Activated CD8-positive, alpha-beta T cell treated with anti-CD3 and anti-CD28 coated beads for 36 hours (primary cell): ENCODE measurements at regions not wholly inside any gene's neighbourhood (a gene's known extent, or its start where the extent isn't known, plus 50 kb on each side); places are given as distances from the start of the nearest gene placed in this dataset.

Experiments used
- ATAC-seq: fragments of 200-7000 bp; cut with Tn5 transposase; one replicate; pipeline ENCODE4 v1.10.0; 2021; ENCODE audit warnings: mild to moderate bottlenecking, moderate library complexity
- CTCF ChIA-PET: fragments of 350-600 bp; sonication (Branson Sonifier 250); formaldehyde crosslinking; loops from one replicate; lab custom pipeline; 2021; ENCODE audit warnings: antibody characterized with exemption; lab: Charles Lee
- POLR2A ChIA-PET: fragments of 350-600 bp; sonication (Branson Sonifier 250); formaldehyde crosslinking; loops from one replicate; lab custom pipeline; 2021; ENCODE audit warnings: antibody characterized with exemption; lab: Charles Lee
- DNase-seq: peaks from one replicate; pipeline ENCODE4 v3.0.0-alpha.2; 2020
- H3K27ac Mint-ChIP-seq: one replicate; pipeline ENCODE4 v1.8.0; 2021; ENCODE audit warnings: mild to moderate bottlenecking, mixed read lengths
- H3K27me3 Mint-ChIP-seq: one replicate; pipeline ENCODE4 v1.8.0; 2021; ENCODE audit warnings: mixed read lengths
- H3K36me3 Mint-ChIP-seq: one replicate; pipeline ENCODE4 v1.8.0; 2021; ENCODE audit warnings: low read depth, mixed read lengths
- H3K4me1 Mint-ChIP-seq: one replicate; pipeline ENCODE4 v1.8.0; 2021; ENCODE audit warnings: low read depth, mixed read lengths
- H3K4me3 Mint-ChIP-seq: one replicate; pipeline ENCODE4 v1.8.0; 2021; ENCODE audit warnings: mild to moderate bottlenecking, moderate library complexity, mixed read lengths
- H3K9me3 Mint-ChIP-seq: one replicate; pipeline ENCODE4 v1.8.0; 2021; ENCODE audit warnings: mixed read lengths
- CTCF ChIP-seq: fragments of 200-600 bp; IDR thresholded peaks from one replicate; pipeline ENCODE4 v1.8.0; 2022; ENCODE audit warnings: antibody characterized with exemption, mild to moderate bottlenecking
- intact Hi-C: fragments of 100-400 bp; cut with micrococcal nuclease; formaldehyde crosslinking; loops from one replicate; pipeline ENCODE4 v1.10.0; 2022

DNA sequence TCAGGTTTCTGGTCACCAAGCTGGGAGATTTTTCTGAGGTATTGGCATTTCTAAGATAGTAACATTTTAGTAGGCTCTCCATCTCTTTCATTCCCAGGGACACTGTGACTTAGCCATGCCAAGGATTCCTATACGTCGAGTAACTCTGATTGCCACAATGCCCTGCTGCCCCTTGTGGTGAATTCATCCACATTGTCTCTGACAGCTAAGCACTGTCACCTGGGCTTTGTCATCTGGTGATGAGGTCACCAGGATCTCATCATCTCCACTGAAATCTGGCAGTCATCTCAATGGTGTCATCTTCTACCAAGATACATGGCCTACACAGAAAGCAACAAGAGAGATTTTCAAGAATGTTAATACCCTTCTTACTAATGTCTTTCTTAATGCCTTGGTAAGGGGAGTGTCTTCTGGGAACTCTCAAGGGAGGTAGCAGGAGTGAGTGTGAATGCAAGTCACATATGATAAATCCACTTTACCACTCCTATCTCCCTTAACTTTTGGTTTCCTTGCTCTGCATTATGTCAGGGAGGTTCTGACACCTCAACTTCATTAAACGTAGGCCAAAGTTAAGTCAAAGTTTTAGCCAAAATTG lies 246.7 kb downstream of the CD109 start:
- Mint-ChIP-seq H3K4me3 (no peak overlapping the region), H3K36me3 (no peaks in the 10 kb centered on the region), H3K9me3 (peaks cover 5% of the 10 kb centered on the region), H3K27ac (no peak overlapping the region), H3K4me1 (no peaks in the 10 kb centered on the region), H3K27me3 (no peaks in the 10 kb centered on the region)
- no peak for DNase-seq
- peak; percentile 30 for ATAC-seq
- ChIA-PET CTCF (no interaction called here), POLR2A (no interaction called here)
- intact Hi-C loops: no loop called here
- TF ChIP-seq CTCF: no peak

DNA sequence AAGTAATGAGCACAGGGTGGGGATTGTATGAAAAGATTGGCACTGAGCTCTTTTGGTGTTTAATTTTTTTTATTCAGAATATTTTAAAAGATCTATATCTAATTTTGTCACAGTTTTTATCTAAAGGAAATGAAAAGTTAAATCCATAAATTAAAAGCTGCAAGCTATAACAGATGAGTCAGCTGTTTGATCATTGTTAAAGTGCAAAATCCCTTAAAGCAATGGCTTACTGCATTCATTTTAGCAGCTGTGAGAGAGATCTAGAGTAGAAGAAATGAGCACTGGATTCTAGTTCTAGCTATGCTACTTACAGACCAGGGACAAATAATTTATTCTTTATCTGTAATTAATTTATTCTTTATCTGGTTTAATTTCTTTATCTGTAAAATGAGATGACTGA lies 245.9 kb downstream of the CD109 start:
- no peaks in the 10 kb centered on the region for H3K4me1 Mint-ChIP-seq
- peaks cover 4% of the 10 kb centered on the region for H3K9me3 Mint-ChIP-seq
- ATAC-seq: no peak
- POLR2A ChIA-PET: no interaction called here
- H3K27me3 Mint-ChIP-seq: no peaks in the 10 kb centered on the region
- TF ChIP-seq CTCF: no peak
- intact Hi-C loops: no loop called here
- H3K4me3 Mint-ChIP-seq: no peak overlapping the region
- no peak overlapping the region for H3K27ac Mint-ChIP-seq
- no peaks in the 10 kb centered on the region for H3K36me3 Mint-ChIP-seq
- CTCF ChIA-PET: no interaction called here
- no peak for DNase-seq

GRCh38 chr6:73937805-73938204 lies 241.8 kb downstream of the CD109 start:
- CTCF ChIA-PET: no interaction called here

GRCh38 chr6:73932866-73933265 lies 236.9 kb downstream of the CD109 start:
- ChIA-PET CTCF (no interaction called here), POLR2A (no interaction called here)
- Mint-ChIP-seq H3K4me3 (no peak overlapping the region), H3K27me3 (peaks cover 2% of the 10 kb centered on the region), H3K27ac (no peak overlapping the region), H3K4me1 (no peaks in the 10 kb centered on the region), H3K9me3 (peaks cover 9% of the 10 kb centered on the region), H3K36me3 (no peaks in the 10 kb centered on the region)
- intact Hi-C loops: no loop called here
- no peak for DNase-seq
- no peak for ATAC-seq
- no peak for TF ChIP-seq CTCF

More at GRCh38 chr6:73937805-73938204, 241.8 kb downstream of the CD109 start:
- H3K27ac Mint-ChIP-seq: no peak overlapping the region
- H3K9me3 Mint-ChIP-seq: peaks cover 1% of the 10 kb centered on the region
- ATAC-seq (no peak), DNase-seq (no peak)
- TF ChIP-seq CTCF: no peak
- H3K4me1 Mint-ChIP-seq: no peaks in the 10 kb centered on the region
- H3K27me3 Mint-ChIP-seq: peaks cover 2% of the 10 kb centered on the region
- H3K4me3 Mint-ChIP-seq: no peak overlapping the region
- no peaks in the 10 kb centered on the region for H3K36me3 Mint-ChIP-seq
- POLR2A ChIA-PET: no interaction called here
- intact Hi-C loops: no loop called here

- intact Hi-C loops: no loop called here
- no peak for ATAC-seq
- H3K4me3 Mint-ChIP-seq: no peak overlapping the region
- no peaks in the 10 kb centered on the region for H3K4me1 Mint-ChIP-seq
- DNase-seq: no peak
- TF ChIP-seq CTCF: no peak
- no peaks in the 10 kb centered on the region for H3K36me3 Mint-ChIP-seq
- ChIA-PET CTCF (no interaction called here), POLR2A (no interaction called here)
- no peak overlapping the region for H3K27ac Mint-ChIP-seq
- peaks cover 8% of the 10 kb centered on the region for H3K9me3 Mint-ChIP-seq
- H3K27me3 Mint-ChIP-seq: peaks cover 2% of the 10 kb centered on the region
Measured at GRCh38 chr6:73929405-73929804, 233.4 kb downstream of the CD109 start.
